ENCODE measurements at regions not wholly inside any gene's neighbourhood (a gene's known extent, or its start where the extent isn't known, plus 50 kb on each side); places are given as distances from the start of the nearest gene placed in this dataset.
A peak's percentile ranks its signal among the peaks of the same experiment; 100 is the strongest.

DNA sequence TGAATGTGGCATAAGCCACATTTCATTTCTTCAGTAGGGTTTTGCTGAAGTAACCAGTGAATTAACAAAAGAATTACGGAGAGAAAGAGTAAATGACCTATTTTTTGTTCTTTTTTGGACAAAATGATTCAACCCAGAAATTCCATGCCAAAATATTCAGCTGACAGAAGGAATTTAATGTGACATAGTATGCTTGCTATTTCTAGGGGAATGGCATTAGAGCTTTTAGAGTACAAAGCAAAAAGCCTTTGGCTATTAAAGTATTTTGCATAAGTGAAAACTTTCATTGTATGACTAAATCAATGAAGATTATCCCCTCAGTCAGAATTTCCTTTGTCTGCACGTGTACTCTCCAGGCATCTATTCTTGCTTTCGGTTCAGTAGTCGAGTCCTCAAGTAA, 465.3 kb downstream of the COG6 start:
- peak; percentile 28 for DNase-seq

DNA sequence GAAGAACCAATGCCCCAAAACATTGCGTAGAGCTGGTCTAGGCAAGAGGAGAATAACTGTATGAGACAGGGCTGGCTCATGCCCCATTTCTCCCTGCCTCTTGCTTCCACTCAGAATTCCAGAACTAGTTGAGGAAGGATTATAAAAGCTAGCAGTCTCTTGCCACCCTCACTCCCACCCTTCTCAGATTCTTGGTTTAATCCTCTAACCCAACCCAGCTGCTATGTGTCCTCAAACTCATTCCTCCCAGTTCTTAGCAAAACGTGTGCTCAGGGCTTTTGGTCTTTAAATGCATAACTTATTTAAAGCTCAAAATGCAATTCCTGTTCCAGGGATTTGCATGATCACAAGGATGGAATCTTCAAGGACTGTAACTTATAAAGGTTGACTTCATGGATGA, 466.3 kb downstream of the COG6 start:
- DNase-seq = no peak

DNA sequence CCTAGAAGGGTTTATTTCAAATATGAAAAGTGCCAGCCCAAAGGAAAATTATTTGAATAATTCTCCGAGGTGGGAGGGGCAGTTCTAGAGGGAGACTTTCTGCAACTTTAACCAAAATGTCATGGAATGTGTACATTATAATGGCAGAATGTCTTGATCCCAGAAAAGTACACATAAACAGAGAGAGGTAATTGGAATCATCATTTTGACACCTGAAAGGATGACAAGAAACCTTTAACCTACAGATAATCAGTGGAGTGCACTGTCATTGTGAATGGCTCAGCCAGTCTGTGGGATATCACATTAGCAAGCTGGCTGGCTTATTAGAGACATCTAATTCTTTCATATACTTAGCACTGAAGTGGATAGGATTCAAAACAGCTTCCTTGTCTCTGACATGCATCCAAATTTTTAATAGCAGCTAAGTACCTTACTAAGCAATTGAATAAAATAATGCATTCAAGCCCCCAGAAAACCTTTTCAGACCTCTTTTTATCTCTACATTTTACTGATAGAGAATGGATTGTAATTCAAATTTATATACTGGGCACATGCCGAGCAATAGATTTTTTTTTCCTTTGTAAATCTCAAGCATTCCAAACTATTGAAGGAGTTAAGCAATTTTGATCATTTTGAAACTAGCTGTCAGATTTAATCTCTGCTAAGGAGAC, 468.6 kb downstream of the COG6 start:
- no peak for DNase-seq

DNA sequence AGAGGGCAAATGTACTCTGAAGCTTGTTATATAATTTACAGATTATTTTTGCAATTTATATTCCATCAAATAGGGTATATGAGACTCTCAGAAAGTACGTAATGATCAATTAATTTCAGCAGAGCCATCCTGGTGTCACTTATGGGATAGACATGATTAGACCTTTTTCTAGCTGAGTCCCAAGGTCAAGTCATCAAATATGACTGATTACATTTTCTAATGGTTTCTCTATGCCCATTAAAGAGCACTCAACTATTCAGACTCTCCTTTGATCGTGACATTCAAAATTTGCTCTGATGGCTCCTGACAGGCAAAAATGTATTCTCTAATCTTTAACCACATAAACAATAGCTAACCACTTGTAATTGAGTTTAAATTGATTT, 469.2 kb downstream of the COG6 start:
- DNase-seq = no peak

DNA sequence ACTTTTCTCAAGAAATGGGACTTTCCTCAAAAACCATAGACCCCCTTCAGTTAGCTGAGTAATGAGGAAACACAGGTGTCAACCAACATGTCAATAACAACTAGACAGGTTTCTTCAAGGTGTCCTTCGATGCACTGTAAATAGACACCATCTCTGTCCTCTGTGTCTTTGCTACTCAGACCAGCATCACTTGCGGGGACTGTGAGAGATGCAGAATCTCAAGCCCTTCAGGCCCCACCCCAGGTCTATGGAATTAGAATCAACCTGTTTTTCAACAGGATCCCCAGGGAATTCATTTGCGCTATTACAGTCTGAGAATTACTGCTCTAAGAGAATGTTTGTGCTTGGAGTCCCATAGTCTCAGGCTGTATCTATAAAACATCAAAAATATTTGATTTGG, 469.9 kb downstream of the COG6 start:
- no peak for DNase-seq

DNA sequence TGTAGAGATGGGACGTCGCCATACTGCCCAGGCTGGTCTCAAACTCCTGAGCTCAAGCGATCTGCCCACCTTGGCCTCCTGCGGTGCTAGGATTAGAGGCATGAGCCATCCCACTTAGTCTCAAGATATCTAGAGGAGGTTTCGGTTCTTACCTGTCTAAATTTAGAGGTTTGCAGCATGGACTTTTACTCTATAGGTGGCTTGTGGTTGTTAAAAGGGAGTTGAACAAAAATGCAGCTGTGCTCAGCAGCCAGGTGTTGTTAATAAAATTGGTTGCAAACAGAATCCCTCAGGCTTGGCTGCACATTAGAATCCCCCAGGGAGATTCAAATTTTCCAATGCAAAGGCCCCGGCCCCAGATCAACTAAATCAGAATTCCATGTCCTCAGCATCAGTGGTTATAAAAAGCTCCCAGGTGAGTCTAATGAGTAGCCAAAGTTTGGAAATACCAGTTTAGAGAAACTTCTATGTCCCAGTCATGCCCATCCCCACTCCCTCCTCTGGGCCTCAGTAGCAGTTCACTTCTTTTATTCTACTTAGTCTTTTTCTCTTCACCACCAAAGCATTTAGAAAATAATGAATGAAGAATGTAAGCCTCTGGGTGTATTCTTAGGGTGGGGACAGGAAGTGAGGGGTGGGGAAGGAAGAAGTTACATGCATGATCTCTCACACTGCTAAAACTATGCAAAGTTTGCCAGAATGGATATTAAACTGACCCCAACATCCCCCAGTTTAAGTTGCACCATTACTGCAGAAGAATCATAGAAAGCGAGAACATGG, 471.0 kb downstream of the COG6 start:
- no peak for DNase-seq

DNA sequence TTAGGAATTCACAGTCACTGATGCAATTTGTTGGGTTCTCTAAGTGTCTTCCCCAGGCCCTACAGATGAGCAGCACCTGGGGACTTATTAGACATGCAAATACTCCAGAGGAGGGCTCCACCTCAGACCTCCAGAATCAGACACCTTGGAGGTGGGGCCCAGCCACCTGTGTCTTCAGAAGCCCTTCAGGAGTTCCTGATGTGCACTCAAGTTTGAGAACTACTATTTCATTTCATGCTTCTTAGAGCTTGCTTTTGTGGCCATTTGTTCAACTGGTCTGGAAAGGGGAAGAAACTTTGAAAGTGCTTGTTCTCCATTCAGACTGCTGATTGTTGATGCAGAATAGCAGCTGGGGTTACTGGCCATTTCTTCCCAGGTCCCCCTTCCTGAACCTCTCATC, 472.0 kb downstream of the COG6 start:
- no peak for DNase-seq

DNA sequence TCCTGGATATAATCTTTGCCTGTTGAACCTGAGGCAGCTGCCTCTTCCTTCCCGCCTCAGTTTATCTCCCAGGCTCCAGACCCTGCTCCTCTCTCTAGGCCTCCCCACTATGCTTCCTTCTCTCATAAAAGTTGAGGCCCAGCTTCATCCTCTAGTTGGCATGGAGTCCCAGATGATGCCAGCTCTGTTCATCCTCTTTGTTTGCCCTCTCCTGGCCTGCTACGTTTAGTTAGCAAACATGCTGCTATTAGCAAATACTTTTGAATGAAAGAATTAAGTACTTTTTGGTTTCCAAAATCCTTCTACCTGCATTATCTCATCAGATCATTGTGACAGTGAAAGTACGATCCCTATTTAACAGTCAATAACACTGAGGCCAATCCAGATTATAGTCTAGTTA, 472.5 kb downstream of the COG6 start:
- DNase-seq = no peak

DNA sequence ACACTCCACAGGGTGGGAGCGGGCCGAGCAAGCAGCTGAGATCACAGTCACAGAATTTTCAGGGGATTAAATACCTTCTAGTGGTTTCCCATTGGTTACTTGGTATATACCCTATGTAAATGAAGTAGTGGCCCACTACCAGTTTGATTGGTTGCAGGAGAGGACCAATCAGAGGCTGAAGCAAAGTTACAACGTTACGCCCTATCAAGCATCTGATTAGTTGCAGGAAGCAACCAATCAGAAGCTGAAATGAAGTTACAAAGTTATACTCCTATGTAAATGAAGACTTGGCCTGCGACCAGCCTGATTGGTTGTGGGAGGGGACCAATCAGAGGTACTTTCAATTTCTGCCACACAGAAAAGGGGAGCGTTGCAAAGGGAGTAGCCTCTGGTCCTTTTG, 474.0 kb downstream of the COG6 start:
- DNase-seq = no peak

DNA sequence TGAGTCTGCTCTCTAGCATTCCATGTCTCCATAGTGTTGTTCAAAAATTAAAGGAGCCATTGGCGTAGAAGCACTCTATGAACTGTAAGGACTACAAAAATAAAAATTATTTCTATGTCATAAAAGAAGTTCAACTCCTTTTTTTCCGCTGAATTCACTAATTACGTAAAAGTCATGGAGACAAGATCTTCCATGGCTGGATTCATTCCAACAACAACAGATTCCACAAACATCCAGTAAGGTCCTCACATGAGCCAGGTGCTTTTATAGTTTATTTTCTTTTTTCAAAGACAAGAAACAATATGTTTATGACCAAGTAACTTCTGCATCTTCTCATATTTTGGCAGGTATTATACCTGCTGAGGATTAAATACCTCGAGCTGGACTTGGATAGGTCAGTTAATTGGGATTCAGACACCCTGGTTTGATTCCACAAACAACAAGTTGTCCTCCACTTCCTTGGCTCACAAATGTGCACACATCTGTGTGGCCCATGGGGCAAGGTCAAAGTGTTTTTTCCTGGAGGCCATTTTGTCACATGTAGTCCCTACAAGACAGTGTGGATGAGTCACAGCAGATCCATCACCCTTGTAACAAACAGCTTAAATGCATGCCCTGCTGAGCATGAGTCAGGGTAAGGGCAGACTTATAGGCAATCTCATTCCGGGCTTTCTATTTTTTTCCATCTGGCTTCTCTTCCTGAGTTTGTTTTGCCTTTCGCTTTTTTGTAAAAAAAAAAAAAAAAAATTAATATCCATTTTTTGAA, 475.6 kb downstream of the COG6 start:
- no peak for DNase-seq

DNA sequence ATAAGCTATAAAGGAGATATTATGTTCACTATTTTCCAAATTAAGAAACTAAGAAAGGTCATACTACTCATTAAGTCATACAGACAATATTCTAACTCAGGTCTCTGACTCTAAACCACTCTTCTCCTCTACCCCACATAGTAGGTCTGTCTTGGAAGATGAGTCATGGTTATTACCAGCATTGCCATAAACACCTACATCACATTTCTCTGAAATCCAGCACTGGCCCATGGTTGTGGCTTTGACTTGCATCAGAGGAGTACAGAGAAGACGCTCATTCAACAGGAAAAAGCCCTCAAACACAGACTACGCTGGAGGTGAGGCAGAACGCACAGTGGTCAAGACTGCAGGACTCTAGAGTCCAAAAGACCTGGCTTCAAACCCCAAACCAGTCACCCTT, 476.8 kb downstream of the COG6 start:
- no peak for DNase-seq

DNA sequence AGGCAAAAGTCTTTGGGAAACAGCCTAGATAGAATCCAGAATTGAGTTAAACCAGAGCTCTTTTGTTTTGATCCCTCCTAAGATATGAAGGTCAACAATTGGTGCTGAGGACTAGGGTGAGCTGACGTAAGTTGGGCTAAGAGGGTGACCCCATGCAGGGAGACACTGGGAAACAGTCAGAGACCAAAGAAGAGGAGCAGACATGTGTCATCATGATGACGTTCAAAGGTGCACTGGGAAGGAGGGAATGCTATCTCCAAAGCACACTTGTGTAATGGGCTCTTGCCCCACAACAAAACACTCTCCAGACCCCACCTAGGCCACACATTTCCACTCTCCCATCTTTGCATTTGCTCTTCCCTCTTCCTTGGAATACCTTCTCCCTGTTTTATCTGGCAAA, 481.4 kb downstream of the COG6 start:
- DNase-seq = no peak

DNA sequence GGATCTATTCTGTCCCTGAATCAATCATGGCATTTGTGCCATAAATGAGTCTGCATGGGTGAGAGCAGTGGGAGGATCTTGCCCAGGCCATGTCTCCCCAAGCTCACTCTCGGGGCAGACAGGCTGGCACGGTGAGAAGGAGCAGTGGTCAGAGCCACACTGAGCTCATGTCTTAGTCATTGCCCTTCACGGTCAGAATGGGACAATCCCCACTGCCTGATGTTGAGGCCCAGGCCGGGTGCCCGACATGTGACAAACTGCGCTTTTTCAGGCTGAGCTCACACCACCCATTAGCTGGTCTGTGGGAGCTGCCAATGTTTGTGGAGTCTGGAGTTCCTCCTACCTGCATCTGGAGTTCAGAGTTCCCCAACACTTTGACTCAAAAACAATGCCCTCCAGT, 481.9 kb downstream of the COG6 start:
- no peak for DNase-seq

DNA sequence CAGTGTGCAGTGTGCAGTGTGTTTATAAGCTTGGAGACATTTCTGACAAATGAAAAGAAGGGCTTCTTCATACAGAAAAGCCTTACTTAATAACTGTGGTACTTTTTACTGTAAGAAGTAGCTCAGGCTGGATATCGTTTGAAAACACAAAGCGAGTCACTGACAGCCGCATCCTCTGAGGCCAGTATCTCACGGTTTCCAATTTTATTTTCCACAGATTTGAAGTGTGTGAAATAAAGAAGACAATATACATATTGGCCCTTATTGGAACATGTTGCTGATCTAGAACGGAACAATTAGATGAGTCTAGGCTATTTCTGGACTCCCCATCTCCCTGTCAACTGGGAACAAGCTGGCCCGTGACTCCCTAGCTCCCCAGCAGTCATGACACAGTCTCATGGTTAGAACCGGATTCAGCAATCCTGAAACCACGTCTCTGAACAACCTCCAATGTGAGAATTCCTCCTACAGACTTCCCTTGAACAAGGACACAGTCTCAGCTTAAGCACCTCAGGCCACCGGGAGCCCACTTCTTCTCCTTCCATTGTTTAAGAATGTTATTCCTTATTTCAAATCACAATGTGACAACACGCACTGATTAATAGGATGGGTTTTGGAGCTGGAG, 484.5 kb downstream of the COG6 start:
- no peak for DNase-seq

DNA sequence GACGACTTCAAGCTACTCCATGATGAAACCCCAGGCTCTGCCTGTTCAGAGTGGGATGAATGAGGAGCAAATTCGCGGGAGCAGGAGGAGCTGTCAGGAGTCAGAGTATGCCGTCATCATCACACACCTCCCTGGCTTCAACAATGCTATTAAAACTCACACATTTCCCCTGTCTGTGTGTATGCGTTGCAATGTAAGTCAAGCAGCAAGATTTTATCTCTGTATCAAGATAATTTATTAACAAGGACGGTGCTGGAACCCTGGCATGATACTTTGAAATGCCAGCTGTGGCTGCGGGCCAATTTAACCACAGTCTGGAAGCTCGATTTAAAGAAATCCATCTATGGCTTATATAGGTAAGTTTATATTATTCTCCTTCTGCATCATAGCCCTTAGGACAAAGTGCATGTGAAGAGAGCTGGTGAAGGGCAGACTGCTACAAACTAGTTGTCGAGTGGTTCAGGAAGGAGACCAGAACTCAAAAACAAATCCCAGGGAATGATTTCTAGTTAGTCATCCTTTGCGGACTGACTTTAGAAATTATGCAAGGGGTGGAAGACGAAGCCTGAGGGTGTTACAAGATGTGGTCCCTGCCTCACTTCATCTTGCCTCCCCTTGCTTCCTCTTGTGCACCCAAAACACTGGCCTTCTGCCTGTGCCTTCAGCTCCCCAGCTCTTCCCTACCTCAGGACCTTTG, 486.5 kb downstream of the COG6 start:
- no peak for DNase-seq

DNA sequence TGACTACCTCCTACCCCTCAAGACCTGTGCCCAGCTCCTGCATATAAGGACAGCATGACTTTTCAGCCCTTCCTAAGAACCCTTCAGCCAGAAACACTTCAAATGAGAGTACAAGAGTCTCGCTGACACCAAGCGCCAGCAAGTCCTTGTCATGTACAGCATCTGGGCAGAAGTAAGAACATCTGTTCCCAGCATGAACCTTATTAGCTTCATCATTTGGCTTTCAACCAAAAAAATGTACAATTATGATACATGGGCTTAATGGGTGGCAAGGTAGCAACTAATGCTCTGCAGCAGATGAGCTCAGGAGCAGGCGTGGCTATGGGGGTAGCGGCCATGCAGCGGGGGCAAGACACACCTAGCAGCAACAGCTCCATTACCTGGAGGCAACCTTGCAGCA, 487.6 kb downstream of the COG6 start:
- no peak for DNase-seq

DNA sequence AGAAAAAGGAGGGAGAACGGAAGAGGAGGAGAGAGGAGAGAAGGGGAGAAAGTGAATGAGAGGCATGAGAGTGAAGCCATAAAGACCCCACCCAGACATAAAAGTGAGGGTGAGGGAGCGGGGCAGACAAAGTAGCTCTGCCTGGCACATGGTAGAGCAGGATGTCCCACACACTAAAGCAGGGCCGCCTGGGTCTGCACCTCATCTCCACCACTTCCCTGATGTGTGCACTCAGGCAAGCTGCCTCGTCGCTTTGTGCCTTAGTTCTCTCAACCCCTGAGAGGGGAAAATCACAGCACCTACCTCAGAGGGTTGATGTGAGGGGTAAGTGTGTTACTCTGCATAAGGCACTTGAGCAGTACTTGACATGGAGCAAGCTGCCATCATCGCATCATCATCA, 488.1 kb downstream of the COG6 start:
- no peak for DNase-seq

DNA sequence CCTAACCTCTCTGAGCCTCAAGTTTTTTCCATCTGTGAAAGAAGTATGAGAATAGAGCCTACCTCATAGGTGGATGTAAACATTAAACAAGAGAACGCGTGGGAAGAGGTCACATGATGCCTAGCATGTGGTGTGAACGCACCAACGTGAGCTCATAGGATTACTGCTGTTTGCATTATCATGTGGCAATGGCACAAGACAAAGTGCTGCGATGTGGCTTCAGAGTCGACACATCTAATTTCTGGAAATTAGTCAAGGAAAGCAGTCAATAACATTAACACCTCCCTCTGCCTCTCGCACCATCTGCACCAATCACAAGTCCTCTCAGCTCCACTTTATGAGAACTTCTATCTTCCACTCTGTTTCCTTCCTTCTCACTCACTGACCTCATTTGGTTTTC, 489.7 kb downstream of the COG6 start:
- DNase-seq = no peak

DNA sequence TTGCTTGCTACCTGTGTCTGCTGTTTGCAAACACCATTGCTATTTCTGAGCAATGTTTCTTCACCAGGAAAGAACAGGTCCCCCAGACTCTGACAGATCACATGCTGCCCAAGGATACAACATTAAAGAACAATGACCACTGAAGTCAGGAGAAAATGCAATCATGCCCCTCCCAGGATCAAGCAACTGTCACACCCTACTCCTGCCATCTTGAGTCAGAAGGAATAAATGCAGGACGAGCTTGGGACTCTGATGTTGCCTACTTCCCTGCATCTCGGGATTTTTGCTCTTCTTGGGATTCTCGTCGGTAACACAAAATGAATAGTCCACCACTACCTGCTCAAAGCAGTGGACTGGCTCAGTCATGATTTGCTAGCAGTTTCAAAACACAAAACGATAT, 490.6 kb downstream of the COG6 start:
- no peak for DNase-seq

DNA sequence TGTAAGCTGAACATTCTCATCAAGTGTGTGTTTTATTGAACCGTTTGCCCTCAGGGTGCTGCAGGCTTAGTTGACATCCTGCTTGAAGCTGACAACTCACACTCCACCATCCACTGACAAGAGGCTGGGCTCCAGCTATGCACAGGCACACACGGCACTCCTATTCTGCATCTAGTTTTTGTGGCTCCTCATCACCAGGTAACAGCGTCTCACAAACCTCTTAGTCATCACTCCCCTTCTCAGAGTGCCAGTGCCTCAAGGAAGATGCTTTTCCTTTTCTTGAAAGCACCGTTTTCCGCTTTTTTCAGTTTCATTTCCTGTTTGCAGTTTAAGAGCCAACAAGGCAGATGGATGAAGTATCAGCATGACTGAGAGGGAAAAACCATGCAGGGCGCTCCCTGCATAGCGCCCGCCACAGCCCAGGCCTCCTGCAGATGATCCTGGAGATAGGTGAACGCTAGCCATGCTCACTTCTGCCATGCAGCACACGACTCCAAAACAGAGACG, 491.2 kb downstream of the COG6 start:
- DNase-seq = no peak

DNA sequence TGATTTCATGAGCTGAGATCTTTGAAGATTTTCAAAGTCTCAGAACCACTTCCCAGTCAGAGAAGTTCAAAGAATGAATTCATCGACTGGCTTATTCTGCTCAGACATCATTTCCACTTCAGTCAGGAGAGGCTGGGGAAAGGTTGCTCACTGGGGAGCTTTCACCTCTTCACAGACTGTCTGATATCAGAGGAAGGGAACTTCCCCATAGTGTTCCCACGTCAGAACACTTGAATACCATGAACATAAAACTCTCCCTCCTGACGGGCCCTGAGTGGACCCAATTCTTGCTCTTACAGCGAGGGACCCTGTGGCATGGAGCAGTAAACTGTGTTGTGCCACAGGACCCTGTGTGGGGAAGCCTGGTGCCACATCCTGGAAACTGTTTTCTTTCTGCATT, 492.6 kb downstream of the COG6 start:
- no peak for DNase-seq

DNA sequence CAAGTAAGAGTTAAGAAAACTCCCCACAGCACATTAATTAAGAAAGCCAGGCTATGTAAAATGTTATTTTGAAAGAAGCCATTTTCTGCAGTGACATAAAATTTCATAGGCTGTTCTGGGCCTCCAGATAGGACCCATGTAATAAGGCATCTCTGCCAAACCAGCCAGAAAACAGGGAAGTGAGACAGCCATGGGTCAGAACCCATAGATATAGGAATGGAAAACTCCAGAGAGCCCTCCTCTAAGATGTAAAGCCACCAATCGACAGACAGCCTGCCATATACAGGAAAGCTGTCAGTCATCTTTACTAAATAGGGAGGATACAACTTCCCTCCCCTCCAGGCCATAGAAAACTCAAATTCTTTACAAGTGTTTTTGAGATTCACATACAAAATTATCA, 493.3 kb downstream of the COG6 start:
- no peak for DNase-seq
